Adrenal gland (tissue), 9 donors: ENCODE measurements at regions not wholly inside any gene's neighbourhood (a gene's known extent, or its start where the extent isn't known, plus 50 kb on each side); places are given as distances from the start of the nearest gene placed in this dataset.

ENCODE experiments used
- DNase-seq, 7 donors: peaks; one replicate each; pipeline ENCODE4 v3.0.0-alpha.2; 2019 to 2020
- H3K27ac ChIP-seq, 5 donors: fragments of 200-600 bp; sonication (generic) in 4 of 5; 1 replicate in 3 of 5; 2 replicates in 2 of 5; pipeline versions ENCODE4 v1.5.1 to v1.8.0; 2016 to 2020; ENCODE audit warnings: mild to moderate bottlenecking in 1 of 5
- H3K27me3 ChIP-seq: fragments of 200-600 bp; 2 replicates; pipeline ENCODE4 v1.8.0; 2021
- H3K36me3 ChIP-seq, 2 donors: fragments of 200-600 bp; replicated peaks in 1 of 2; 1 replicate in 1 of 2; 2 replicates in 1 of 2; pipeline versions ENCODE4 v1.5.1 to v1.8.0; 2018 to 2022
- H3K4me1 ChIP-seq, 2 donors: fragments of 200-600 bp; replicated peaks in 1 of 2; 1 replicate in 1 of 2; 2 replicates in 1 of 2; pipeline versions ENCODE4 v1.5.1 to v1.8.0; 2018 to 2021
- H3K4me3 ChIP-seq, 4 donors: fragments of 200-600 bp; sonication (generic) in 3 of 4; one replicate each; pipeline ENCODE4 v1.5.1; 2016 to 2018
- H3K9me3 ChIP-seq, 3 donors: fragments of 200-600 bp; sonication (generic) in 1 of 3; replicated peaks in 1 of 3; 1 replicate in 2 of 3; 2 replicates in 1 of 3; pipeline versions ENCODE4 v1.5.1 to v1.8.0; 2016 to 2021
- POLR2A ChIP-seq, 2 donors: fragments of 450-650 bp; IDR thresholded peaks; one replicate each; pipeline ENCODE4 v1.6.1; 2017; ENCODE audit warnings: antibody characterized with exemption in 2 of 2, mild to moderate bottlenecking in 2 of 2, moderate library complexity in 1 of 2
- WGBS, 4 donors: extraction: QIAGEN DNeasy Blood & Tissue Kit in 2 of 4; methylation state at CpG; one replicate each; pipeline versions ENCODE4 v1.1.5 to v1.1.7; 2013 to 2017; 5-methylcytosine and 5-hydroxymethylcytosine counted together
- intact Hi-C, 2 donors: fragments of 100-400 bp; cut with DNase I; formaldehyde crosslinking; loops; one replicate each; pipeline versions ENCODE4 v1.14.1 to v1.15.0; 2022 to 2023
- TF ChIP-seq, protein P1 (sequence below), 6 experiments: fragments of 450-650 bp in 4 of 6; fragments of 200-600 bp in 2 of 6; sonication (generic) in 1 of 6; IDR thresholded peaks; 1 replicate in 5 of 6; 2 replicates in 1 of 6; pipeline versions ENCODE4 v1.5.1 to v1.8.0; 2016 to 2021; ENCODE audit warnings: antibody characterized with exemption in 6 of 6, mild to moderate bottlenecking in 2 of 6, moderate library complexity in 1 of 6
- donor health status: healthy with polysubstance abuse.
- donor health status: Bipolar disorder and iron deficiency.
- donor health status: DM: yes; HTN: yes; CAD: no.
- donor health status: DM: no; HTN: no; CAD: no.
- donor health status: DM: no; HTN: no; CAD: no.

DNA sequence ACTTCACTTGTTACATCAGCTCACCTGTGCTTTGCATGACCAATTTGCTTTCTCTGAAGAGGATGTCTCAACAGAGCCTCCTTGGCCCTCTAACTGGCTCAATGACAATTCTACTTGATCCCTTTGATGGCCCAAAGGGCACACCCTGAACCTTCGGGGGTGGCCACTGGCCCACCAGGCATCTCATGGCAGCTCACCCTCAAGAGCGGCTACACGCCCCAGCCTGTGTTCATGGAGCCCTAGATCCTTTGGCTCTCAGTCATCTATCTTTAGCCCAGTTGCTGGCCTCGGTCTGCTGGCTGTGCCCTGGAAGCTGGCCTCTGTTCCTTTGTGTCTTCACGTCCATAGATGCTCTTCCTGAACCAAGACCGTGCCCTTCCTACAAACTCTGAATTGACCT lies 476.7 kb downstream of the NPHP4 start:
- Histone ChIP-seq H3K27ac (no peak overlapping the region), H3K4me1 (no peaks in the 10 kb centered on the region), H3K4me3 (no peak overlapping the region), H3K9me3 (no peaks in the 10 kb centered on the region), H3K36me3 (no peaks in the 10 kb centered on the region), H3K27me3 (peaks cover 4% of the 10 kb centered on the region)
- peak in 1 of 7 donors; percentile 28 for DNase-seq
- WGBS, 4 donors, result 80 to 86% (median 84%) methylated on average over 6 of the region's 6 CpGs
- intact Hi-C loops, result no loop called here
- TF ChIP-seq, protein P1, sequence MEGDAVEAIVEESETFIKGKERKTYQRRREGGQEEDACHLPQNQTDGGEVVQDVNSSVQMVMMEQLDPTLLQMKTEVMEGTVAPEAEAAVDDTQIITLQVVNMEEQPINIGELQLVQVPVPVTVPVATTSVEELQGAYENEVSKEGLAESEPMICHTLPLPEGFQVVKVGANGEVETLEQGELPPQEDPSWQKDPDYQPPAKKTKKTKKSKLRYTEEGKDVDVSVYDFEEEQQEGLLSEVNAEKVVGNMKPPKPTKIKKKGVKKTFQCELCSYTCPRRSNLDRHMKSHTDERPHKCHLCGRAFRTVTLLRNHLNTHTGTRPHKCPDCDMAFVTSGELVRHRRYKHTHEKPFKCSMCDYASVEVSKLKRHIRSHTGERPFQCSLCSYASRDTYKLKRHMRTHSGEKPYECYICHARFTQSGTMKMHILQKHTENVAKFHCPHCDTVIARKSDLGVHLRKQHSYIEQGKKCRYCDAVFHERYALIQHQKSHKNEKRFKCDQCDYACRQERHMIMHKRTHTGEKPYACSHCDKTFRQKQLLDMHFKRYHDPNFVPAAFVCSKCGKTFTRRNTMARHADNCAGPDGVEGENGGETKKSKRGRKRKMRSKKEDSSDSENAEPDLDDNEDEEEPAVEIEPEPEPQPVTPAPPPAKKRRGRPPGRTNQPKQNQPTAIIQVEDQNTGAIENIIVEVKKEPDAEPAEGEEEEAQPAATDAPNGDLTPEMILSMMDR (IDR thresholded peaks at IDR 0.05), result no peak
- TF ChIP-seq POLR2A (IDR thresholded peaks at IDR 0.05), result no peak

DNA sequence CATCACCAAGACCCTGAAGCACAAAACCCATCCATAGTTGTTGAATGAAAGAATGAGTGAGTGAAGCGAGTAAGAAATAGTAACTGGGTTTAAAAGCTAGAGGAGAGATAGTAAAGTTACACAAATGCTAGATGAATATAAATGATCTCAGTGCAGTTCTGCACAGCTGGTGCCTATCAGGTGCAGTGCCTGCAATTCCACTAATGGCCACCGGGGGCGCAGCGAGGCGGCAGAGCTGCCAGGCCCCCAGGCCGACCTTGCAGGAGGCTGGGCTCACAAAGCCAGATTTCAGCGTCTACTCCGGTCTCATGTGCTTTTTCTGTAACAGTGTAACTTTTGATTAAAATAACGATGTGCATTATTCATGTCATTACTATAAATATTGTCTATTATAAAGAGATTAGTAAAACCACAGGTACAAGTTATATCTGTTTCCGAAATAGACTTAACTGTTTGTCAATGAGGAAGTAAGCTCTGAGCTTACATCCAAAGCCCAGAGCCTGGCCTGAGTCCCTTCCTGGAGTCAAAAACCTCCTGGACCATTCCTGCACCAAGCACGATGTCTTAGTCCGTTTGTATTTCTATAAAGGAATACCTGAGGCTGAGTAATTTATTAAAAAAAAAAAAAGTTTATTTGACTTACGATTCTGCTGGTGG lies 477.6 kb downstream of the NPHP4 start:
- intact Hi-C loops, result loop anchor here (5.0 kb wide), 2 partner anchors 233 to 458 kb away; no protein-coding TSS in a partner anchor
- H3K4me3 ChIP-seq, result no peak overlapping the region
- TF ChIP-seq, protein P1 (IDR thresholded peaks at IDR 0.05), result peak; percentile 87 to 100 (median 94)
- TF ChIP-seq POLR2A (IDR thresholded peaks at IDR 0.05), result no peak
- 16 to 23% (median 20%) methylated on average over 13 of the region's 13 CpGs for WGBS, 4 donors
- H3K27me3 ChIP-seq, result peaks cover 4% of the 10 kb centered on the region
- DNase-seq, result peak; percentile 43 to 88 (median 73)
- no peak overlapping the region for H3K27ac ChIP-seq
- no peaks in the 10 kb centered on the region for H3K36me3 ChIP-seq
- no peaks in the 10 kb centered on the region for H3K4me1 ChIP-seq
- no peaks in the 10 kb centered on the region for H3K9me3 ChIP-seq

DNA sequence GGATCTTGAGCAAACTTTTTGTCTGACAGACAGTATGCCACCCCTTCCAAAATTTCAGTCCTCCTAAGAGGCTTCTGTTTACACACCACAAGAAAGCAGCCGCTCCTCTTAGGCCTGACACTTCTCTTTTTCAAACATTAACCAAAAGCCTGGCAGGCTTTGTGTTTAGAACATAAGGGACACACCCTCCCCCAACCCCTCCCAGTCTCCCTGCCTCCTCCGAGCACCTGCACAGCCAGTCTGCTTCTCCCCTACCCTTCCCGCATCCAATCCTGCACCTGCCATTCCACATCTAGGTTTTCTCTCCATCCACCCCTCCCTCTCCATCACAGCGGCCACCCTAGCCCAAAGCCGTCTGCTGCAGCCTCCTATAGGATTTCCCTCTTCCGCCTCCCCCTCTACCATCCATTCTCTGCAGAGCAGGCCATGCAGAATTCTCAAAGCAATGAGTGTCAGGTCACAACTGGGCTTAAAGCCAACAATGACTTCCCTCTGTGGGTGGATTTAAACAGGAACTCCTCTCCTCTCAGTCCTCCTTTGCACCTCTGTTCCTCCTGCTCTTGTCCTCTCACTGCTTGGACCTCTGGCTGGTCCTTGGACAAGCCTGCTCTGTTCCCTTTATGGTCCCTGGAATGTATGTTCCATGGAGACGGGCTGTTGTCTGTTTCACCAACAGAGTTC lies 478.2 kb downstream of the NPHP4 start:
- H3K4me1 ChIP-seq, result no peaks in the 10 kb centered on the region
- TF ChIP-seq, protein P1 (IDR thresholded peaks at IDR 0.05), result no peak
- TF ChIP-seq POLR2A (IDR thresholded peaks at IDR 0.05), result no peak
- no peak overlapping the region for H3K4me3 ChIP-seq
- WGBS, 4 donors, result 61 to 72% (median 68%) methylated on average over 7 of the region's 7 CpGs
- peaks cover 4% of the 10 kb centered on the region for H3K27me3 ChIP-seq
- H3K9me3 ChIP-seq, result no peaks in the 10 kb centered on the region
- H3K27ac ChIP-seq, result no peak overlapping the region
- intact Hi-C loops, result loop anchor here (5.0 kb wide), 2 partner anchors 233 to 458 kb away; no protein-coding TSS in a partner anchor
- DNase-seq, result no peak
- no peaks in the 10 kb centered on the region for H3K36me3 ChIP-seq

DNA sequence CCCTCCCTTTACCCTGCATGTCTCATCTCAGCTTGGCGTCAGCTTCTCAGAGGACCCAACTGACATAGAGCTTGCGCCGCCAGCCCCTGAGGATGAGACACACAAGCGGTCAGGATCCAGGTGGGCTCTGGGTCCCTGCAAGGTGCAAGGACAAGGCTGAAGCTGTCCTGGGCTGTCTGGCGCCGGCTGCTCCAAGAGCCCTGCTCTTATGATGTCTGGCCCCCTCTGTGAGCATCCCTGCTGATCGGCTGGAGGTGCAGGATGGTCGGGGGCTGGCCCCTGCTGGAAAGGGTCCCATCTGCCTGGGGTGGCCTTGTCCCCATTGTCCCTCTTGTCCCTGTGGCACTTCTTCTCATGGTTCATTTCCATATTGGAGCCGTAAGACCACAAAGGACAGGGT lies 479.0 kb downstream of the NPHP4 start:
- H3K27ac ChIP-seq, result no peak overlapping the region
- intact Hi-C loops, result loop anchor here (5.0 kb wide), 2 partner anchors 234 to 459 kb away; no protein-coding TSS in a partner anchor
- no peak overlapping the region for H3K4me3 ChIP-seq
- peaks cover 4% of the 10 kb centered on the region for H3K27me3 ChIP-seq
- no peaks in the 10 kb centered on the region for H3K36me3 ChIP-seq
- no peak for DNase-seq
- no peaks in the 10 kb centered on the region for H3K9me3 ChIP-seq
- no peaks in the 10 kb centered on the region for H3K4me1 ChIP-seq
- no peak for TF ChIP-seq POLR2A (IDR thresholded peaks at IDR 0.05)
- TF ChIP-seq, protein P1 (IDR thresholded peaks at IDR 0.05), result no peak
- 79 to 98% (median 90%) methylated on average over 4 to 9 of the region's 9 CpGs for WGBS, 4 donors
